Naive thymus-derived CD4-positive, alpha-beta T cell (primary cell): ENCODE measurements at regions not wholly inside any gene's neighbourhood (a gene's known extent, or its start where the extent isn't known, plus 50 kb on each side); places are given as distances from the start of the nearest gene placed in this dataset.

Experiments
- ATAC-seq: fragments of 150-1000 bp; cut with Tn5 transposase; 2 replicates; pipeline ENCODE4 v1.10.0; 2021; ENCODE audit warnings: mild to moderate bottlenecking, moderate library complexity
- CTCF ChIA-PET: fragments of 350-600 bp; sonication (Branson Sonifier 250); formaldehyde crosslinking; loops from one replicate; lab custom pipeline; 2021; ENCODE audit warnings: antibody characterized with exemption; lab: Charles Lee
- POLR2A ChIA-PET: fragments of 350-600 bp; sonication (Branson Sonifier 250); formaldehyde crosslinking; loops from one replicate; lab custom pipeline; 2021; ENCODE audit warnings: antibody characterized with exemption, inconsistent platforms; lab: Charles Lee
- DNase-seq, 9 donors: peaks; one replicate each; pipeline versions ENCODE4 v3.0.0 to v3.0.0-alpha.2; 2020 to 2022; ENCODE audit warnings: mixed read lengths in 1 of 9
- H3K27ac ChIP-seq: one replicate; pipeline ENCODE4 v1.7.0; 2013; ENCODE audit warnings: mild to moderate bottlenecking, low read depth, low read length, moderate library complexity
- H3K27me3 ChIP-seq, 2 donors: one replicate each; pipeline ENCODE4 v1.7.0; 2013; ENCODE audit warnings: low read length in 2 of 2, mild to moderate bottlenecking in 2 of 2, moderate library complexity in 2 of 2; ENCODE audit not compliant: control insufficient read depth in 2 of 2, insufficient read depth in 2 of 2
- H3K36me3 ChIP-seq, 3 experiments: 1 replicate in 2 of 3; 2 replicates in 1 of 3; pipeline ENCODE4 v1.7.0; 2013; ENCODE audit warnings: low read length in 3 of 3, mild to moderate bottlenecking in 3 of 3, moderate library complexity in 1 of 3; ENCODE audit not compliant: insufficient read depth in 3 of 3, control insufficient read depth in 2 of 3
- H3K4me1 ChIP-seq, 2 donors: one replicate each; pipeline ENCODE4 v1.7.0; 2013; ENCODE audit warnings: low read length in 2 of 2, mild to moderate bottlenecking in 2 of 2, moderate library complexity in 1 of 2; ENCODE audit not compliant: control insufficient read depth in 2 of 2, insufficient read depth in 2 of 2
- H3K4me3 ChIP-seq: 2 replicates; pipeline ENCODE4 v1.7.0; 2013; ENCODE audit warnings: mild to moderate bottlenecking, low read length
- H3K9me3 ChIP-seq, 3 experiments: 1 replicate in 2 of 3; 2 replicates in 1 of 3; pipeline ENCODE4 v1.7.0; 2013; ENCODE audit warnings: low read length in 3 of 3; ENCODE audit not compliant: control insufficient read depth in 2 of 3
- H3K27ac Mint-ChIP-seq, 9 donors: one replicate each; pipeline ENCODE4 v1.8.0; 2020 to 2022; ENCODE audit warnings: mixed read lengths in 9 of 9, mild to moderate bottlenecking in 8 of 9, moderate library complexity in 5 of 9, inconsistent platforms in 2 of 9
- H3K27me3 Mint-ChIP-seq, 5 donors: one replicate each; pipeline ENCODE4 v1.8.0; 2021 to 2022; ENCODE audit warnings: mixed read lengths in 5 of 5, mild to moderate bottlenecking in 1 of 5
- H3K36me3 Mint-ChIP-seq, 5 donors: one replicate each; pipeline ENCODE4 v1.8.0; 2020 to 2022; ENCODE audit warnings: mixed read lengths in 5 of 5, mild to moderate bottlenecking in 3 of 5, inconsistent platforms in 1 of 5
- H3K4me1 Mint-ChIP-seq, 7 donors: one replicate each; pipeline ENCODE4 v1.8.0; 2020 to 2022; ENCODE audit warnings: mixed read lengths in 7 of 7, mild to moderate bottlenecking in 3 of 7, inconsistent platforms in 1 of 7
- H3K4me3 Mint-ChIP-seq, 10 donors: one replicate each; pipeline ENCODE4 v1.8.0; 2020 to 2022; ENCODE audit warnings: mild to moderate bottlenecking in 10 of 10, mixed read lengths in 10 of 10, moderate library complexity in 6 of 10, inconsistent platforms in 2 of 10
- H3K9me3 Mint-ChIP-seq, 11 donors: one replicate each; pipeline ENCODE4 v1.8.0; 2020 to 2022; ENCODE audit warnings: mixed read lengths in 11 of 11, mild to moderate bottlenecking in 4 of 11, inconsistent platforms in 1 of 11, moderate library complexity in 1 of 11
- intact Hi-C, 2 donors: fragments of 100-400 bp; cut with micrococcal nuclease; formaldehyde crosslinking; loops; one replicate each; pipeline ENCODE4 v1.15.1; 2023

DNA sequence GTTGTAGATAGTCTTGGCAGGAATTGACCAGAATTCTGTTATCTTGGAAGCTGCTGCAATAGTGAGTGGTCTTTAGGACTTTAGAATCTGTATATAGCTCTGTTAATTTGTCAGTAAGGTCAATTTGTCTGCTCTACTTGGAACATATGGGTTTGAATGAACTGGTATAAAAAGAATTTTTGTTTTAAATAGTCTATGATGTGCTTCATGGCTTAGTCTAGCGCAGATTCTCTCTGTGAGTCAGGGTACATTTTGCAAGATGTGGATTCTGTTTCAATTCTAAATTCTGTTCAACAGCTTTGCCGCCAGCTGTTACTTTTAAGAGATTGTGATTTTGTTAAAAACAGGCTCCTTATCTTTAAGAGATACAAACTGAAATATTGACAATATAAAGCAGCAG is 135.9 kb upstream of the AGBL1 start:
- Histone ChIP-seq H3K36me3 (no peaks in the 10 kb centered on the region), H3K27ac (no peak overlapping the region), H3K27me3 (no peaks in the 10 kb centered on the region), H3K4me1 (no peaks in the 10 kb centered on the region), H3K9me3 (no peaks in the 10 kb centered on the region), H3K4me3 (no peak overlapping the region)
- H3K27ac Mint-ChIP-seq = no peak overlapping the region
- no peaks in the 10 kb centered on the region for H3K36me3 Mint-ChIP-seq
- intact Hi-C loops = no loop called here
- DNase-seq (no peak), ATAC-seq (no peak)
- H3K4me3 Mint-ChIP-seq = no peak overlapping the region
- ChIA-PET POLR2A (no interaction called here), CTCF (no interaction called here)
- peaks cover 0 to 4% (median 0%) of the 10 kb centered on the region in 5 donors for H3K27me3 Mint-ChIP-seq
- no peaks in the 10 kb centered on the region for H3K9me3 Mint-ChIP-seq
- H3K4me1 Mint-ChIP-seq = peaks cover 0 to 3% (median 0%) of the 10 kb centered on the region in 7 donors

DNA sequence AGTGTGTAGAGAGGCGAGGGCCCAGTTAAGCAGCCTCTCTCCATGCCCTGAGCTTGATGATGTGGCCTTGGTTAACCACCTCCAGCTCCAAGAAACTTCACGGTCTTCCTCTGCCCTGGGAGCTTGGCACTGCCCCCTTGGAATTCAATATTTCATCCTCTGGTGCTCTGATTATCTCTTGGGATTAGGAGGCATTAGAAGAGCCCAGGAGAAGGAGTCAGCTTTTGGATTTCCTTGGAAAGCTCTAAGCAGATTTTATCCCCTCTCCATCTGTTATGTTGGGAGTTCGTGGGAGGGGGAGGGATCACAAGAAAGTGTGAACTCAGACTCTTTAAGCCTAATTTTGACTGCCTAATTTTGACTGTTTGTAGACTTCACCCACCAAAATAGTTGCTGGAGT is 132.7 kb upstream of the AGBL1 start:
- peaks cover 0 to 4% (median 0%) of the 10 kb centered on the region in 5 donors for H3K27me3 Mint-ChIP-seq

DNA sequence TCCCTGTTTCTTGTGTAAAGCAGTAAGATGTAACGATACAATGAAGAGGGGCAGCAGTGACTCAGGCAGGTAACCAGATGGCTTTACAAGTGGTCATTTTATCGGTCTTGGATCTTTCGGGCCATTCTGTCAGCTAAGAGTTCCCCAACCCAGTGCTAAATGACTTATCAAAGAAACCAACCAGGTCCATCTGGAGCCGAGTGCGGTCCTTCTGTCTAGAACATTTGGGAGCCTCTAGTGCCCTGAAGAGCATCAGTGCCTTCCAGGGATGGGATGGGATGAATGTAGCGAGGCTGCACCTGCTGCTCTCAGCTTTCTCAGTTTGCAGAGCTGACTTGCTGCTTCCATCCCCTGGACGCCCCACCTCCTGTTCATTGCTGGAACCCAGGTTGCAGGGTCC is 131.7 kb upstream of the AGBL1 start:
- Histone ChIP-seq H3K27ac (no peak overlapping the region), H3K4me3 (no peak overlapping the region), H3K4me1 (no peaks in the 10 kb centered on the region), H3K9me3 (no peaks in the 10 kb centered on the region), H3K27me3 (no peaks in the 10 kb centered on the region), H3K36me3 (no peaks in the 10 kb centered on the region)
- POLR2A ChIA-PET = no interaction called here
- DNase-seq (no peak), ATAC-seq (no peak)
- H3K4me1 Mint-ChIP-seq = peaks cover 0 to 3% (median 0%) of the 10 kb centered on the region in 7 donors
- no peaks in the 10 kb centered on the region for H3K36me3 Mint-ChIP-seq
- H3K4me3 Mint-ChIP-seq = no peak overlapping the region
- no peaks in the 10 kb centered on the region for H3K9me3 Mint-ChIP-seq
- CTCF ChIA-PET = no interaction called here
- H3K27ac Mint-ChIP-seq = no peak overlapping the region
- H3K27me3 Mint-ChIP-seq = peaks cover 0 to 4% (median 0%) of the 10 kb centered on the region in 5 donors
- intact Hi-C loops = no loop called here

More for the DNA sequence above, 132.7 kb upstream of the AGBL1 start:
- intact Hi-C loops = no loop called here
- Histone ChIP-seq H3K27me3 (no peaks in the 10 kb centered on the region), H3K36me3 (no peaks in the 10 kb centered on the region), H3K9me3 (no peaks in the 10 kb centered on the region), H3K4me1 (no peaks in the 10 kb centered on the region), H3K27ac (no peak overlapping the region), H3K4me3 (no peak overlapping the region)
- ATAC-seq (no peak), DNase-seq (no peak)
- H3K9me3 Mint-ChIP-seq = no peaks in the 10 kb centered on the region
- POLR2A ChIA-PET = no interaction called here
- H3K4me1 Mint-ChIP-seq = peaks cover 0 to 3% (median 0%) of the 10 kb centered on the region in 7 donors
- H3K4me3 Mint-ChIP-seq = no peak overlapping the region
- H3K36me3 Mint-ChIP-seq = no peaks in the 10 kb centered on the region
- CTCF ChIA-PET = no interaction called here
- no peak overlapping the region for H3K27ac Mint-ChIP-seq

DNA sequence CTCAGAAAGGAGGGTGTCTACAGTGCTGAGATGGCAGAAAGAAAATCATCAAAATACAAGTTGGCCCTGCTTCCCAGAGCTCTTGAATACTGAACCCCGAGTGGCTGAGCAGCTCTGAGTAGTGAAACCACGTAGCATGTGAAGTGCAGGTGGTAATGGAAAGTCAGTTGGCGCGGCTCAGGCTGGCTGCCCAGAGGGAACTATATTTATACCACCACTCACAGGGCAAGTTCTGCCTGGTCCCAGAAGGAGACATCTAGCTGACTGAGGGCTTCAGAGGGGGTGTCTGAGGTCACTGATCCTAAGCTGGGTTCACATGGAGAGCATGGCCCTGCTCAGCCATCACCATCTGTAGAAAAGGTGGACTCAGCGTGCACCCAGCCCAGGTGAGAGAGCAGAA is 129.6 kb upstream of the AGBL1 start:
- Mint-ChIP-seq H3K36me3 (no peaks in the 10 kb centered on the region), H3K27me3 (peaks cover 0 to 12% (median 3%) of the 10 kb centered on the region in 5 donors), H3K4me1 (peaks cover 0 to 3% (median 0%) of the 10 kb centered on the region in 7 donors), H3K27ac (no peak overlapping the region), H3K9me3 (peaks cover 0 to 2% (median 0%) of the 10 kb centered on the region in 11 donors), H3K4me3 (no peak overlapping the region)
- Histone ChIP-seq H3K27ac (no peak overlapping the region), H3K4me1 (no peaks in the 10 kb centered on the region), H3K9me3 (no peaks in the 10 kb centered on the region), H3K4me3 (no peak overlapping the region), H3K36me3 (no peaks in the 10 kb centered on the region), H3K27me3 (no peaks in the 10 kb centered on the region)
- ATAC-seq (no peak), DNase-seq (no peak)
- CTCF ChIA-PET = no interaction called here
- POLR2A ChIA-PET = no interaction called here
- intact Hi-C loops = no loop called here

DNA sequence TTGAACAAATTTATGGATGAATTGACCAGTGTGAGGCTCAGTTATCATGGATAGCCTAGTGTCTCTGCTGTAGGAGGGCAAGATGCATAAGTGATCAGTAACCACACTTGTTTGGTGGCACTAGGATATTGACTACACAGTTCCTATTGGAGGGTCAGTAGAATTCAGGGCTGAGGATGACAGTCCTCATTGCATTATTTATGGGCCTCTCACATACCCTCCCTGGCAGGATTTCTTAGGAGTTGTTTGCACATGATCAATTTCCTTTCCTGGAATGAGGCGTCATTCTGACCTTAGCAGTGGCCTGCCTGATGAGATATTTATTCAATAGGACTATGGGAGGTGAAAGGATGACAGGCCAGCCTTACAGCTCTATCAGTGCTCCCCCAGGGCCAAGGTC is 125.1 kb upstream of the AGBL1 start:
- CTCF ChIA-PET = no interaction called here
- DNase-seq (no peak), ATAC-seq (no peak)
- intact Hi-C loops = no loop called here
- Histone ChIP-seq H3K27ac (no peak overlapping the region), H3K27me3 (no peaks in the 10 kb centered on the region), H3K4me3 (no peak overlapping the region), H3K4me1 (no peaks in the 10 kb centered on the region), H3K9me3 (no peaks in the 10 kb centered on the region), H3K36me3 (no peaks in the 10 kb centered on the region)
- peaks cover 0 to 6% (median 0%) of the 10 kb centered on the region in 11 donors for H3K9me3 Mint-ChIP-seq
- H3K36me3 Mint-ChIP-seq = no peaks in the 10 kb centered on the region
- no peak overlapping the region for H3K4me3 Mint-ChIP-seq
- H3K4me1 Mint-ChIP-seq = peaks cover 0 to 6% (median 0%) of the 10 kb centered on the region in 7 donors
- POLR2A ChIA-PET = no interaction called here
- H3K27me3 Mint-ChIP-seq = peaks cover 0 to 24% (median 3%) of the 10 kb centered on the region in 5 donors
- no peak overlapping the region for H3K27ac Mint-ChIP-seq

DNA sequence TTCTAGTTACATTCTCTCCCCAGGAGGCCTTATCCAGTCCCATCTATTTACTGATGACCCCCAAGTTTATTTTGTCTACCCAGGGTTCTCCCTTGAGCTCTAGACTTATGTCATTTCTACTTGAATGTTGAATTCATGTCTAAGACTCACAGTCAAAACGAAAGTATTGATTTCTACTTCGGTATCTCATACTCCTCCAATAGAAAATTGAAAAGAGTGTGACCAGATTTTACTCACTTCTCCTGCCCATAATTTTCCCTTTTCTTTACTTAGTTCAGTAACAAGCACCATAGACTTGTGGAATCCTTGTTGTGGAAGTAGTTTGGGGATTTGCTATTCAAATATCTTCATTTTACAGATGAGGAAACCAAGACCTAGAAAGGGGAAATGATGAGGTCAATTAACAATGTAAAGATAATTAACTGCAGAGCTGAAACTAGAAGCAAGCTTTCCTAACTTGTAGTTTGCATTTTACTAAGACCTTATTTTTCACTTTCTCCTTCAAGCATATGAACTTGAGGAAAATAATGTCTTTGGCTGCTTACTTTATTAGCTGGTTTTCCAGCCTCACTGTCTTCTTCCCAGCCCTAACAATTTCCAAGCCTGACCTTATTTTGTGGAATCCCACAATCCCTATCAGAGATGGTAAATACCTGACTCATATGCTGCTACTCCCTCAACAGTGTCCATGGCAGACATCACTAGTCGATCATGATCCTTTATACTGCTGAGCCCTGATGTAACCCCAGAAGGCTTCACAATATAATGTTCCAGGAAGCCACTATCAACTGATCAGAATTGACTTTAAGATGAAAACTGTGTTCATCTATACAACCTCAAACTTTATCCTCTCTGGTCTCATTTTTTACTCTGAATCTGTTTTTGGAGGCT is 123.9 kb upstream of the AGBL1 start:
- ATAC-seq (no peak), DNase-seq (no peak)
- H3K27ac Mint-ChIP-seq = no peak overlapping the region
- CTCF ChIA-PET = no interaction called here
- Histone ChIP-seq H3K27ac (no peak overlapping the region), H3K4me3 (no peak overlapping the region), H3K36me3 (no peaks in the 10 kb centered on the region), H3K4me1 (no peaks in the 10 kb centered on the region), H3K27me3 (no peaks in the 10 kb centered on the region), H3K9me3 (no peaks in the 10 kb centered on the region)
- peaks cover 0 to 6% (median 0%) of the 10 kb centered on the region in 11 donors for H3K9me3 Mint-ChIP-seq
- POLR2A ChIA-PET = no interaction called here
- peaks cover 0 to 6% (median 0%) of the 10 kb centered on the region in 5 donors for H3K36me3 Mint-ChIP-seq
- peaks cover 0 to 6% (median 0%) of the 10 kb centered on the region in 7 donors for H3K4me1 Mint-ChIP-seq
- H3K4me3 Mint-ChIP-seq = no peak overlapping the region
- peaks cover 0 to 31% (median 3%) of the 10 kb centered on the region in 5 donors for H3K27me3 Mint-ChIP-seq
- intact Hi-C loops = no loop called here
